ENCODE measurements at regions not wholly inside any gene's neighbourhood (a gene's known extent, or its start where the extent isn't known, plus 50 kb on each side); places are given as distances from the start of the nearest gene placed in this dataset.
A peak's percentile ranks its signal among the peaks of the same experiment; 100 is the strongest.

GRCh38 chr2:144280009-144280408 is 239.9 kb downstream of the ZEB2 start:
- DNase-seq (ENCODE audit: low spot score): no peak

- no peak for DNase-seq (ENCODE audit: low spot score)
Measured at GRCh38 chr2:144279165-144279564, 240.8 kb downstream of the ZEB2 start.

- DNase-seq (ENCODE audit: low spot score): no peak
Measured at GRCh38 chr2:144277622-144278354, 242.1 kb downstream of the ZEB2 start.

- no peak for DNase-seq (ENCODE audit: low spot score)
Measured at GRCh38 chr2:144275340-144275739, 244.6 kb downstream of the ZEB2 start.

- DNase-seq (ENCODE audit: low spot score): no peak
Measured at GRCh38 chr2:144274131-144274530, 245.8 kb downstream of the ZEB2 start.

GRCh38 chr2:144270951-144271350 is 249.0 kb downstream of the ZEB2 start:
- DNase-seq (ENCODE audit: low spot score): no peak

- peak; percentile 18 for DNase-seq (ENCODE audit: low spot score)
Measured at GRCh38 chr2:144268036-144268678, 251.8 kb downstream of the ZEB2 start.

GRCh38 chr2:144267239-144267638 is 252.7 kb downstream of the ZEB2 start:
- no peak for DNase-seq (ENCODE audit: low spot score)

GRCh38 chr2:144265654-144266053 is 254.3 kb downstream of the ZEB2 start:
- DNase-seq (ENCODE audit: low spot score): no peak

- DNase-seq (ENCODE audit: low spot score): no peak
Measured at GRCh38 chr2:144261966-144262365, 258.0 kb downstream of the ZEB2 start.

GRCh38 chr2:144261336-144261735 is 258.6 kb downstream of the ZEB2 start:
- no peak for DNase-seq (ENCODE audit: low spot score)

GRCh38 chr2:144259332-144259731 is 260.6 kb downstream of the ZEB2 start:
- no peak for DNase-seq (ENCODE audit: low spot score)

GRCh38 chr2:144258154-144258553 is 261.8 kb downstream of the ZEB2 start:
- DNase-seq (ENCODE audit: low spot score): no peak

- no peak for DNase-seq (ENCODE audit: low spot score)
Measured at GRCh38 chr2:144256996-144257707, 262.8 kb downstream of the ZEB2 start.

GRCh38 chr2:144254342-144255235 is 265.3 kb downstream of the ZEB2 start:
- DNase-seq (ENCODE audit: low spot score): no peak

GRCh38 chr2:144253743-144254142 is 266.2 kb downstream of the ZEB2 start:
- DNase-seq (ENCODE audit: low spot score): no peak

GRCh38 chr2:144252694-144253093 is 267.2 kb downstream of the ZEB2 start:
- DNase-seq (ENCODE audit: low spot score): no peak

- DNase-seq (ENCODE audit: low spot score): no peak
Measured at GRCh38 chr2:144249035-144249637, 270.8 kb downstream of the ZEB2 start.

- DNase-seq (ENCODE audit: low spot score): no peak
Measured at GRCh38 chr2:144248350-144249034, 271.4 kb downstream of the ZEB2 start.

- DNase-seq (ENCODE audit: low spot score): no peak
Measured at GRCh38 chr2:144244938-144245337, 275.0 kb downstream of the ZEB2 start.

- no peak for DNase-seq (ENCODE audit: low spot score)
Measured at GRCh38 chr2:144242311-144242710, 277.6 kb downstream of the ZEB2 start.
